Dedifferentiated amniotic fluid mesenchymal stem cell (primary cell): ENCODE measurements at regions not wholly inside any gene's neighbourhood (a gene's known extent, or its start where the extent isn't known, plus 50 kb on each side); places are given as distances from the start of the nearest gene placed in this dataset.

Experiments used
- DNase-seq: peaks from one replicate; pipeline ENCODE4 v3.0.0-alpha.2; 2016; ENCODE audit errors: extremely low spot score

GRCh38 chr20:7346026-7346425 lies 578.5 kb downstream of the BMP2 start:
- no peak for DNase-seq

- no peak for DNase-seq
Observed at GRCh38 chr20:7346562-7346961, 579.1 kb downstream of the BMP2 start.

GRCh38 chr20:7347409-7347808 lies 579.9 kb downstream of the BMP2 start:
- no peak for DNase-seq

GRCh38 chr20:7348253-7348652 lies 580.8 kb downstream of the BMP2 start:
- no peak for DNase-seq

DNA sequence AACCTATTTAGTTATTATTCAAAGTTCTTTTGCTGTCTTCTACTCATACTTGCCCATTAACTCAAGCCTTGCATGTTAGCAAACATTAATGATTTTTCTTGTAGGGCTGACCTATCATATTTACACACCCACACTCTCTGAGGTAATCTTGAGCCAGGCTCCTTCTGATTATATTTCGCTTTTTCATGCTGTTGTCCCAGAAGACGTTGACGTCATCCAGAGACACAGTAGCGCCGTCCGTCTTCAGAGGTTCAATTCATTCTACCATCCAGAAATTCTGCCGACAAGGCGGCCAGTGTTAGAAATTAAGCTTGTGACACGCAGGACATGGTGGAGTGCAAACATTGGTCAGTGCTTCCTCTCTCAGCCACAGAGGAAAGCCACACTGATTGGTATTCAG lies 584.7 kb downstream of the BMP2 start:
- DNase-seq = no peak

DNA sequence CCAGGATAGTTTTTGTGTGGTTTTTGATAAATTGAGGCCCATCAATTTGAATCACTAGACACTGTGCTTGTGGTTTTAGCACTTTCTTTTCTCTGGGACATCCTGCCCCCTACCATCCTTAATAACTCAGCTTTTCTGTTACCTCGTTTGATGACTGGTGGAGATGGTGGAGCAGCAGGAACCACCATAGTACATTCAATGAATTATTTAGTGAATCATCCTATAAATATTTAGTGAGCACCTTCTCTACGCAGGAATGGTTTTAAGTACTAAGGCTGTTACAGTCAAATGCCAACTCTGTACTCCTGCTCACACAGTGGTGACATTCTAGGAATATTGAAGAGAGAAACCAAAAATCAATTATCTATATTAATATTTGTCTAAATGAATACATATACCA lies 585.2 kb downstream of the HAO1 start:
- no peak for DNase-seq

DNA sequence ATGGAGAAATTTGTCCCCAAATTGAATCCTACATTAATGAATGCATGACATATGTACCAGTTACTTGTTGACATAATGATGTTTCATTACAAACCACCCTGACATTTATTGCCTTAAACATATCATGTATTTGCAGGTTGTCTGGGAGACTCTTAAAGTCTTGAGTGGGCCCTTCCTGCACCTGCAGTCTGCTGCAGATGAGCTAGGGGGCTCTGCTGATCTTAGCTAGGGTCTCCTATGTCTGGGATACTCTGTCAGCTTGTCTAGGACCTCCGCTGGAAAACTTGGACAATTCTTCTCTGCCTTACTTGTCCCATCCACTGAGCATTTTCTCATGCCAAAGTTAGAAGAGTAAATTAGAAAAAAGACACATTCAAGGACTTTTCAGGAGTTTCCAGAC lies 581.6 kb downstream of the HAO1 start:
- no peak for DNase-seq

GRCh38 chr20:7359739-7360138 lies 580.5 kb downstream of the HAO1 start:
- no peak for DNase-seq

- no peak for DNase-seq
Observed at GRCh38 chr20:7361321-7361720, 578.9 kb downstream of the HAO1 start.

- DNase-seq = no peak
Observed at GRCh38 chr20:7361931-7362330, 578.3 kb downstream of the HAO1 start.

- no peak for DNase-seq
Observed at GRCh38 chr20:7362601-7363000, 577.7 kb downstream of the HAO1 start.

DNA sequence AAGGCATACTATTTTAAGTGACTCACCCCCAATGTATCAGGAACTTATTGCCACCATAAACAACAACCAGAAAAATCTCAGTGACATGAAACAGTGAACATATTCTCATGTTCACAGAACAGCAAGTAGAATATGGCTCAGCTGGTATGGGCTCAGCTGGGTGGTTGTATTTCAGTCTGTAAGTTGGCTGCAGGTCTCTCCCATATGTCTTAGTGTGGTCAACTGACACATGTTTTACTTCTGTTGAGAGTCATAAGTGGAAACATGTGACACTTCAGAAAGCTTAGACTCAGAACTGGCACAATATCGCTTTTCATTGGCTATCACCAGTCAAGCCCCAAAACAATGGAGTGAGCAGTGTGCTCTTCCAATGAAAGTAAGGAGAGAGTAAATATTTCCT lies 574.1 kb downstream of the HAO1 start:
- no peak for DNase-seq

DNA sequence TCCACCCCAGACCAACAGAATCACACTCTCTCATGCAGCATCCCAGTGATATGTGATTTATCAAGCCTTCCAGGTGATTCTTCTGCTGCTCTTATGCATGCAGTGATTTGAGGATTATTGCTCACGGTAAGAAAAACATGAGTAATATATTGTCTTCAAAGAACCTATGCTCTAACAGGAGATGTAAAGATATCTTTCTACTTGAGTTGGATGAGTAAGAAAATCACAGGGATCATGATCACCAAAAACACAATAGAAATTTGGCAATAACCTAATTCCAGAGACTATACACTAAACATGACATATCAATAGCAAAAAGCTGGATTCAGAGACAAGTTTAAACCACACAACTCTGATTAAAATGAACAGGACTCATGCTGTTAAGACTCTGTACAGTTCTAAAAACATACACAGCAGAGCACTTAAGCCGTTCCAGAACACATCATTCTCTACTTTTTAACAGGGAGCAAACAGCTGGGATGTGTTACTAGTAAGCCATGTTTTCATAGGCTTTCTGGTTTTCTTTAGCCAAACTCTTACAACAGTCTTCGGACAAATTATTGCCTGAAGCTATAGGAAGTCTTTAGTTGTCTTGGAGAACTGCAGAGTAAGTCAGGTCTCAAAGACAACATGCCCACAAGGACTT lies 568.6 kb downstream of the HAO1 start:
- no peak for DNase-seq

DNA sequence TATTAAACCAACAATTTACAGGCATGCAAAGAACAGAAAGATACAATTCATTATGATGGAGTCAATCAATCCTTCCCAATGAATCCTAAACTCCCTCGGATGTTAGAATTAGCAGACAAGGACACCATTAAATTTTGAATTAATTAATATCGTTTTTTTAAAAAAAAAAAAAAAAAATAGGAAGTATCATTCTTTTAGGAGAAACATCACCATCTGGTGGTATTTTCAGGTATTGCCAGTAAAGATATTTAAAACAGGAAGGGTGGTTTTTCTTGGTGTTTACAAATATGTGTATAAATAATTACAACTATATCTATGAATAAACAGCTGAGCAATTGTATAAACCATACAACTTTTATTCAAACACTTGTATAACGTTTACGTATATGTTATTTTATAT lies 564.4 kb downstream of the HAO1 start:
- DNase-seq = no peak

- DNase-seq = no peak
Observed at GRCh38 chr20:7378864-7379605, 561.2 kb downstream of the HAO1 start.

DNA sequence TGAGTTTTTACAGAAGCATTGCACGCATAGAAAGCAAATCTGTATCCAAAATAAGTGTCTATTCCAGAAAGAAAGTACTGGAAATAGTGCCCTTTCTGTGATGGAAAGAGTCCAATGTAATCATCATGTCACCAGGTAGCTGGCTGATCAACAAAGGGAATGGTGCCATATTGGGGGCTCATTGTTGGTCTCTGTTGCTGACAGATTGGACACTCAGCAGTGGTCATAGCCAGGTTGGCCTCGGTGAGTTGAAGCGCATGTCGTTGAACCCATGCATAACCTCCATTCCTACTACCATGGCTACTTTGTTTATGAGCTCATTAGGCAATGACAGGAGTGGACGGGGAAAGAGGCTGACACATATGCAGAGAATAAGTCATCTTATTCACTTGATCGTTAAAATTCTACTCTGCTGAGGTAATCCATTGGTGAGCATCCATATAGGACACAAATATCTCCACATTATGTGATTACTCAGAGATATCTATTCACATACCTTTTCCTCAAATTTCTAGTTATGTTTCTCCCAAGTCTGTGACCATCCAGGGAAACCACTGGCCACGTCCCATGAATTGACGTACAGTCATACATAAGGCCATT lies 560.5 kb downstream of the HAO1 start:
- DNase-seq = no peak

DNA sequence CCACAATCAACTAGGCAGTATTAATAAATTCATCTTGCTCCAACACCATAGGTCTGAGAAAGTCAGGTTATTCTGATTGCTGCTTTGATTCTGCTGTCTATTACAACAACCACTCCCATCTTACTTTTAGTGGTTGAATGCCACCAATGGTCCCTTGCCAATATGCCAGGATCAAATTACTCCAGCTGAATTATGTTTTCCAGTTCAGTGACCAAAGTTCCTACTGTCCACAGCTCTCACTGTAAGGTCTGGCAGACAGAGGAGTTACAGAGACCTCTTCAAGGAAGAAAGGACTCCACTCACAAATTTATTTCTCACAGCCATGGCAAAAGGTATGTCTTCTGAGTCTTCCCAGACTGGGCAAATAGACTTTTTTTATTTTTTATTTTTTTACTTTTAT lies 557.0 kb downstream of the HAO1 start:
- DNase-seq = no peak

- DNase-seq = no peak
Observed at GRCh38 chr20:7387638-7388193, 552.5 kb downstream of the HAO1 start.

DNA sequence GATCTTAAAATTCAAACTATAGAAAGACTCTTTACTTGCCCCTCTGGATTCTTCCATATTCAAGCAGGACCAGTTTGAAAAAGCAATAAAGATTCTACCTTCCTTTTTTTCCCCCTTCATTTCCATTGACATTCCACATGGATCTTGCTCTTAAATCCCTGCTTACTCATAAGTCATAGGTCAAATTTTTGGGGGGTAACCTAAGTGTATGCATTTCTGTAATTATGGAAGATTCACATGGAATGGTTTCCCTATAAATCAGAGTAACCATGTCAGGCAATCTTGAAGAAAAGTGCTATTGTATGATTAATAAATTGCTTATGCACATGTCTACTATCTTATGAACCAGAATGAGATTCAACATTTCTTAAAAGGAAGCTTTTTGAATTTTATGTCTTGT lies 551.0 kb downstream of the HAO1 start:
- no peak for DNase-seq

GRCh38 chr20:7392542-7393206 lies 547.6 kb downstream of the HAO1 start:
- DNase-seq = no peak

DNA sequence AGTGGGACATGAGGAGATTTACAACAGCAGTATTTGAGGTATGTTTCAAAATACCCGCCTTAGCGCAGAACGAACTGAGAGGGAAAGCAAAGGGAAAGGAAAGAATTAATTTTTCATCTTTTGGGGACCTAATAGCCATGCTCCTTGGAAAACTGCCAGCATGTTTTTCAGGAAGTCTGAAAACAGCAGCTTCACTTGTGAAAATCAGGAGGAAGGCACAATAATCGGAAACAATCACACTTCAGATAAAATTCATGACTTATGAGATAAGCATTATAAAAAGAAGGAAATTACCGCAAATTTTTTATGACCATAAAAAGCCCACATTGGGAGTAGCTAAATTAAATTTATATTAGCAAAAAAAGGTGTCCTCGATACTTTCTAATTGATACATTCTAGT lies 541.1 kb downstream of the HAO1 start:
- DNase-seq = no peak

GRCh38 chr20:7399575-7399974 lies 540.7 kb downstream of the HAO1 start:
- no peak for DNase-seq
